GM21825 (cell line): ENCODE measurements at regions not wholly inside any gene's neighbourhood (a gene's known extent, or its start where the extent isn't known, plus 50 kb on each side); places are given as distances from the start of the nearest gene placed in this dataset.

Experiments used
- ATAC-seq: cut with Tn5 transposase; IDR thresholded peaks from one replicate; pipeline ENCODE4 v1.9.1; 2021; ENCODE audit warnings: mild to moderate bottlenecking, moderate library complexity; ENCODE audit not compliant: unreplicated experiment

GRCh38 chr11:90407350-90407749, 184.5 kb upstream of the CHORDC1 start:
- ATAC-seq = no peak

- no peak for ATAC-seq
Measured at GRCh38 chr11:90392692-90393091, 169.8 kb upstream of the CHORDC1 start.

DNA sequence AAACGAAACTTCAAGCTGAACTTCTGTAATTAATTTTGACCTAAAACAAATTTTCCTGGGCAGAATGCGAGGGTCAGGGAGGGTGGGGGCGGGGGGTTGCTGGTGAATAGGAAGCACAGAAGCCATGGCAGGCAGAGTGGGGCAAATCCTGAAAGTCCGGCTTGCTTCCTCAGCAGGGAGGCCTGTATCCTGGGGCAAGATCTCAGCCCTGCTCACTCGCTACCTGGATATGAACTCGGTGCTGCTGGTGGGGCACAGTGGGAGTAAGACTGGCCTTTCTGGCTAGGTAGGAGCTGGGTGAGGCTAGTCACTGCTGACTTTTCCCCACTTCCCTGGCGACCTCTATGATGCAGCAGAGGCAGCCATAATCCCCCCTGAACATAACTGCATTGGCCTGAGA, 168.9 kb upstream of the CHORDC1 start:
- ATAC-seq = no peak

GRCh38 chr11:90380206-90380605, 157.4 kb upstream of the CHORDC1 start:
- no peak for ATAC-seq

- ATAC-seq = no peak
Measured at GRCh38 chr11:90373971-90374370, 151.1 kb upstream of the CHORDC1 start.

- no peak for ATAC-seq
Measured at GRCh38 chr11:90364527-90364926, 141.7 kb upstream of the CHORDC1 start.

DNA sequence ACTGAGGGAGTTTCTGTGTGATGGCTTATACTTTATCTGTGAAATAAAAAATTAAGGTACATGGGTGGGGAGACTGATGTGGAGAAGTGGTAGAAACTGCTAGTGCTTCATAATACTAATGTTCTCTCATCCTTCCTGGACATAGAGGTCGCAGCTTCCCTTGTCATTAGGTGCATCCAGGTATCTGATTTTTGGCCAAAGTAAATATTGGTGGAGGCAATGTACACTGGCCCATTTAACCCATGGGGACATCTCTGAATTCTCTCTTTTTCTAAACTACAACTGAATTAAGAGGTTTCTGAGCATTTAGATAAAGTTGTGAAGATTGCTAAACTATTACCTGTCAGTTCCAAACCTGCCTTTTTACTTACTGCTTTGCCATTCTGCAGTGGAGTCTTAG, 140.9 kb upstream of the CHORDC1 start:
- ATAC-seq = no peak

DNA sequence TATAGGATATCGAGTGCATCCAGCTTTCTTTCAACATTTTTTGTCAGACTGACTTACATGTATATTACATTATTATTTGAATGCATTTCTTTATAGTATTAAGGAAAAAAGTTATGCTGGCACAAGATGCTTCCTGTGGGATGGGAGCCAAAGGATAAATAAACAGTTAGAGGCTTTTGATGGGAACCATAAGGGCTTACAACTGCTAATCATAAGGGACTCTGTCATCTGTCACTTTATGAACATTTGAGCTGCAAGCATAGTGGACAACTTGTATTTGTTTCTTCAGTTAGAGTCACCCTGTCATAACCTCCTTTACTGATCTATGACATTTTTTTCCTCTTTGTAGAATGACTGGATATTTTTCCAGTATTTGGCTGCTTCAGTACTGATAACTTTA, 132.4 kb upstream of the CHORDC1 start:
- no peak for ATAC-seq

DNA sequence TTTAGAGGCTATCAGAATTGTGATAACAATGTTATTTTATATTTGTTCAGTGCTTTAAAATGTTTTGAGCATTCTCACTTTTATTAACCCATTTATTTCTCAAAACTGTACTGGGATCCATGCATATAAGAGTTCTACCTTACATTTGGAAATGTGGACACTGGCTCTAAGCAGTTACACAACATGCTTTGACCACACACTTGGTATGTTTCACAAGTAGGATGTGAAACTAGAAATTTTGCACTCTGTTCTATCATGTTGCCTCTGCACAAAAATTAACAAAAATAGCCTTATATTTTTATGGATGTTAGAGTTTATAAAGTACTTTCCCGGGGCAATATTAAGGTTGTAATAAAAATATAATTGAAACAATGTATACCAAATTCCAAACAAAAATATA, 126.9 kb upstream of the CHORDC1 start:
- no peak for ATAC-seq

DNA sequence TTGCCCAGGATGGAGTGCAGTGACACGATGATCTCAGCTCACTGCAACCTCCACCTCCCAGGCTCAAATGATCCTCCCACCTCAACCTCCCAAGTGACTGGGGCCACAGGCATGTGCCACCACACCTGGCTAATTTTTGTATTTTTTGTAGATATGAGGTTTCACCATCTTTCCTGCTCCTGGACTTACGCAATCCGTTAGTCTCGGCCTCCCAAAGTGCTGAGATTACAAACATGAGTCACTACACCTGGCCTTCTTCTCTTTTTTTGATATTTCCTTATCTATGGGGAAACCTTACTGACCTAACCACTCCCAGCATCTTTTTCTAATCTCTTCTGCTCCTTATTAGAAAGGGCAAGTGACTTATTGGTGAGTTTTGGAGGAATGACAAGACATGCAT, 121.7 kb upstream of the CHORDC1 start:
- no peak for ATAC-seq

DNA sequence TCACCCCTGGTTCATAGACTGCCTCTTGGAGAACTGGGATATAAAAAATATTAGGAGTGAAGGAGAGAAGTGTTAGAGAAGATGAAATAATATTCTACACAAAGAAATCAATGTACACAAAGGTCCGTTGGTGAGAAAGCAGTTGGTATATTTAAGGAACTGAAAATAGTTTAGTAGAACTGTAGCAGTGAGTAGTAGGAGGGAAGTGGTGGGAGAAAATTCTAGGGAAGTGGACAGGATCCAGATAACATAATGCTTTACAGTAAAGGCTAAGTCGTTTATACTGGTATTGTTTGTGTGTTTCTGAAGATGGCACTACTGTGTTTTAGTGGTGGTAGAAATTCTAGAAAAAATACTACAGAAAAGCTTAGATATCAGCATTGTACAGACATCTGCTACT, 120.8 kb upstream of the CHORDC1 start:
- ATAC-seq = no peak

- ATAC-seq = no peak
Measured at GRCh38 chr11:90341986-90342385, 119.1 kb upstream of the CHORDC1 start.

GRCh38 chr11:90332415-90332814, 109.6 kb upstream of the CHORDC1 start:
- ATAC-seq = no peak

DNA sequence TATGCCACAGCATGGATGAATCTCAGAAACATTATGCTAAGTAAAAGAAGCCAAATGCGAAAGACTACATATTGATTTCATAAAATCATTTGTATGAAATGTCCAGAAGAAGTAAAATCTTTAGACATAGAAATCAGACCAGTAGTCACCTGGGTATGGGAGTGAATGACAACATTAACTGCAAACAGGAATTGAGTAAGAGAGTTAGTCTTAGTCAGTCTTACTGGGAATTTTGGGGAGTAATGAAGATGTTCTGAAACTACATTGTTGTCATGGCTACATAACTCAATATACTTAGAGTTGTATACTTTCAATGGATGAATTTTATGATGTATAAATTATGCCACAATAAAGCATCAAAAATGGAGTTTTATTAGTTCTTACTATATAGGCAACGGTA, 107.8 kb upstream of the CHORDC1 start:
- no peak for ATAC-seq

DNA sequence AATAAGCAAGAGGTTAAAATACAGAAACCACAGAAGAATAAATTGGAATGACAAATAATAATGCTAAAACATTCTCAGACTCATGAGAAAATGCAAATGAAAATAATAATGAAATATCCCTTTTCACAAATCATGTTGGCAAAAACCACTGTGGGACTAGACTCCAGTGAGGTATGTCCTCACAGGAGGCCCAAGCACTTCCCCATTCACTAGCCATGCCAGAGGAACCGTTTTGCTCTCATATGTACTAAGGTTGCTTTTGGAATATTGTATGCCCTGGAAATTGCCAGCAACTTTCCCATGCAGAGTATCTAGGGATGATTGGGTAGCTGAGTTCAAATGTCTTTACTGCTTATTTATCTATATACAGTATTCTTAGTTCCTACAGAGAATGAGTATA, 106.2 kb upstream of the CHORDC1 start:
- ATAC-seq = no peak

- ATAC-seq = no peak
Measured at GRCh38 chr11:90326647-90327046, 103.8 kb upstream of the CHORDC1 start.

DNA sequence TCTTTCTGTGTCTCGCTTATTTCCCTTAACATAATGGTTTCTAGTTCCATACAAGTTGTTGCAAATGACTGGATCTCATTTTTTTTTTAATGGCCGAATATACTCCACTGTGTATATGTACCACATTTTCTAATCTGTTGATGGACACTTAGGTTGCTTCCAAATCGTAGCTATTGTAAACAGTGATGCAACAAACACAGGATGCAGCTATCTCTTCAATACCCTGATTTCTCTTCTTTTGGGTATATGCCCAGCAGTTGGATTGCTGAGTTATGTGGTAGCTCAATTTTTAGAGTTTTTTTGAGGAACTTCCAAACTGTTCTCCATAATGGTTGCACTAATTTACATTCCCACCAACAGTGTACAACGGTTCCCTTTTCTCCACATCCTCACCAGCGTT, 100.4 kb upstream of the CHORDC1 start:
- ATAC-seq = no peak

GRCh38 chr11:90321018-90321417, 98.2 kb upstream of the CHORDC1 start:
- no peak for ATAC-seq

- no peak for ATAC-seq
Measured at GRCh38 chr11:90318651-90319050, 95.8 kb upstream of the CHORDC1 start.

- no peak for ATAC-seq
Measured at GRCh38 chr11:90310210-90310609, 87.4 kb upstream of the CHORDC1 start.

DNA sequence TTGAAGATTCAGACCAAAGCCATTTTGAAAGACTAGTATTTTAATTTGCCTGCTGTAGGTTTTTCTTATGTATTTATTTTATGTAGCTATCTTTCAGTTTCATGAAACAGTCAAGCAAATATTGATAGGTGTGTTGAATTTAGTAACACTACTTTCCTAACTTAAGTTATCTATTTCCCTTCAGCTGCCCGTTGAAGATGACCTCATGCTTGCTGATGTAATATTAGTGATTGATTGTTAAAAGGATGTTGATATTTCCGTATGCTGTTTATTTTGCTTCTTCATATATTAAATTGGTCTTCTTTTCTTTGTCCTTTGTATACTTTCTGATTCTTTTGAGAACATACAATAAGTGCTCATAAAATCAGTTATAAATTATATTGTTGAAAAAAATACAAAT, 86.8 kb upstream of the CHORDC1 start:
- ATAC-seq = no peak

- no peak for ATAC-seq
Measured at GRCh38 chr11:90294526-90294925, 71.7 kb upstream of the CHORDC1 start.

GRCh38 chr11:90294091-90294490, 71.2 kb upstream of the CHORDC1 start:
- ATAC-seq = no peak

- ATAC-seq = no peak
Measured at GRCh38 chr11:90288212-90288821, 65.5 kb upstream of the CHORDC1 start.
